GM12878 (cell line): ENCODE measurements at regions not wholly inside any gene's neighbourhood (a gene's known extent, or its start where the extent isn't known, plus 50 kb on each side); places are given as distances from the start of the nearest gene placed in this dataset.

Experiments used
- ATAC-seq: fragments of 200-7000 bp; cut with Tn5 transposase; 3 replicates; pipeline ENCODE4 v1.9.1; 2020; ENCODE audit warnings: mild to moderate bottlenecking, moderate library complexity
- BruUV-seq: library from RNA; stranded (reverse); fragments of 400-500 nt; replicated peaks from 2 replicates; lab custom pipeline; 2021; lab: Mats Ljungman, UMichigan
- CTCF ChIA-PET: fragments of 300-600 bp; sonication (Branson Sonifier 250); formaldehyde crosslinking; extraction: SDS; loops from one replicate; lab custom pipeline; 2021; ENCODE audit warnings: inconsistent platforms; lab: Yijun Ruan, JAX
- POLR2A ChIA-PET: fragments of 350-600 bp; formaldehyde crosslinking; extraction: SDS; loops from one replicate; lab custom pipeline; 2021; ENCODE audit warnings: inconsistent platforms; lab: Charles Lee
- RAD21 ChIA-PET: fragments of 300-600 bp; sonication (Branson Sonifier 250); formaldehyde crosslinking; loops from one replicate; lab custom pipeline; 2023; ENCODE audit warnings: antibody characterized with exemption; ENCODE audit not compliant: unreplicated experiment; lab: Charles Lee
- SMC1A ChIA-PET: fragments of 300-600 bp; sonication (Branson Sonifier 250); formaldehyde crosslinking; loops from one replicate; lab custom pipeline; 2023; ENCODE audit not compliant: unreplicated experiment, uncharacterized antibody; lab: Charles Lee
- DNase-seq: peaks from one replicate; pipeline ENCODE4 v3.0.0-alpha.2; 2011; ENCODE audit warnings: low read depth, low spot score
- FAIRE-seq: peaks from 3 replicates; lab custom pipeline; 2011; peaks lifted over from hg19 to GRCh38; lab: Jason Lieb, UNC
- H2AFZ ChIP-seq: 2 replicates; pipeline ENCODE4 v1.6.0; 2011; ENCODE audit warnings: low read depth, low read length, control low read depth; ENCODE audit not compliant: control insufficient read depth
- H3K27ac ChIP-seq: 2 replicates; pipeline ENCODE4 v1.5.1; 2011; ENCODE audit warnings: control low read depth; ENCODE audit not compliant: control insufficient read depth, insufficient read depth
- H3K27me3 ChIP-seq, 2 experiments: replicated peaks in 1 of 2; 2 replicates each; pipeline versions ENCODE4 v1.6.0 to v1.6.1; 2011; ENCODE audit warnings: low read length in 1 of 2; ENCODE audit not compliant: control insufficient read depth in 2 of 2, insufficient read depth in 2 of 2
- H3K36me3 ChIP-seq, 2 experiments: 2 replicates each; pipeline ENCODE4 v1.5.1; 2011; ENCODE audit warnings: low read length in 1 of 2; ENCODE audit not compliant: control insufficient read depth in 2 of 2, insufficient read depth in 2 of 2
- H3K4me1 ChIP-seq: 2 replicates; pipeline ENCODE4 v1.6.1; 2011; ENCODE audit warnings: mild to moderate bottlenecking, low read length, moderate library complexity, mixed read lengths; ENCODE audit not compliant: control insufficient read depth, insufficient read depth
- H3K4me2 ChIP-seq: 2 replicates; pipeline ENCODE4 v1.6.0; 2011; ENCODE audit warnings: control low read depth; ENCODE audit not compliant: control insufficient read depth, insufficient read depth
- H3K4me3 ChIP-seq: fragments of 200-600 bp; sonication (generic); 2 replicates; pipeline ENCODE4 v1.5.1; 2016
- H3K79me2 ChIP-seq: 2 replicates; pipeline ENCODE4 v1.6.0; 2011; ENCODE audit warnings: low read length; ENCODE audit not compliant: control insufficient read depth, insufficient read depth
- H3K9ac ChIP-seq: 2 replicates; pipeline ENCODE4 v1.8.0; 2011; ENCODE audit warnings: low read length, control low read depth, mixed read lengths; ENCODE audit not compliant: control insufficient read depth, insufficient read depth
- H3K9me3 ChIP-seq: replicated peaks from 3 replicates; pipeline ENCODE4 v1.5.1; 2011; ENCODE audit warnings: mild to moderate bottlenecking, low read length; ENCODE audit not compliant: control insufficient read depth, insufficient read depth
- H4K20me1 ChIP-seq: 2 replicates; pipeline ENCODE4 v1.6.0; 2011; ENCODE audit not compliant: control insufficient read depth, insufficient read depth
- BACH1 ChIP-seq: fragments of 450-650 bp; IDR thresholded peaks from 2 replicates; pipeline ENCODE4 v1.6.1; 2017; ENCODE audit warnings: mild to moderate bottlenecking, borderline replicate concordance
- CHD1 ChIP-seq: IDR thresholded peaks from 2 replicates; pipeline ENCODE4 v1.6.1; 2012; ENCODE audit warnings: low read depth, low read length, improper control_type of control experiment
- IKZF1 ChIP-seq: fragments of 450-650 bp; conservative IDR thresholded peaks from 2 replicates; pipeline ENCODE4 v1.6.1; 2017; ENCODE audit warnings: antibody characterized with exemption, mild to moderate bottlenecking
- KDM1A ChIP-seq: fragments of 200-600 bp; sonication (generic); IDR thresholded peaks from 2 replicates; pipeline ENCODE4 v1.6.1; 2016; ENCODE audit warnings: borderline replicate concordance
- NFYB ChIP-seq: IDR thresholded peaks from 2 replicates; pipeline ENCODE4 v1.6.1; 2011; ENCODE audit warnings: low read depth, mild to moderate bottlenecking, low read length, improper control_type of control experiment, moderate library complexity; ENCODE audit not compliant: insufficient read depth
- NR2C2 ChIP-seq: IDR thresholded peaks from 2 replicates; pipeline ENCODE4 v1.6.1; 2011; ENCODE audit warnings: borderline replicate concordance, low read depth; ENCODE audit not compliant: control insufficient read depth, insufficient read length
- NRF1 ChIP-seq: conservative IDR thresholded peaks from 2 replicates; pipeline ENCODE4 v1.6.1; 2011; ENCODE audit warnings: mild to moderate bottlenecking, low read depth, low read length, improper control_type of control experiment
- POU2F2 ChIP-seq: IDR thresholded peaks from 3 replicates; pipeline ENCODE4 v1.6.1; 2011; ENCODE audit warnings: low read depth, mild to moderate bottlenecking, low read length, borderline replicate concordance
- RAD51 ChIP-seq: fragments of 450-650 bp; IDR thresholded peaks from 2 replicates; pipeline ENCODE4 v1.6.1; 2016; ENCODE audit warnings: moderate library complexity, mild to moderate bottlenecking, inconsistent platforms
- RBBP5 ChIP-seq: fragments of 200-600 bp; sonication (generic); conservative IDR thresholded peaks from 2 replicates; pipeline ENCODE4 v1.6.1; 2016
- RELA ChIP-seq: fragments of 450-650 bp; IDR thresholded peaks from 2 replicates; pipeline ENCODE4 v1.8.0; 2014; ENCODE audit warnings: borderline replicate concordance; ENCODE audit not compliant: partially characterized antibody
- STAT1 ChIP-seq: fragments of 450-650 bp; conservative IDR thresholded peaks from 2 replicates; pipeline ENCODE4 v1.6.1; 2014; ENCODE audit warnings: antibody characterized with exemption, mild to moderate bottlenecking
- TCF3 ChIP-seq: IDR thresholded peaks from 2 replicates; pipeline ENCODE4 v1.6.1; 2012; ENCODE audit warnings: low read depth, mild to moderate bottlenecking, low read length, borderline replicate concordance; ENCODE audit not compliant: insufficient read depth
- WRNIP1 ChIP-seq: IDR thresholded peaks from 2 replicates; pipeline ENCODE4 v1.6.1; 2011; ENCODE audit warnings: low read depth, low read length, improper control_type of control experiment, borderline replicate concordance
- ZBED1 ChIP-seq: IDR thresholded peaks from 2 replicates; pipeline ENCODE4 v1.6.1; 2016; ENCODE audit warnings: borderline replicate concordance
- whole genome bisulfite sequencing: methylation state at CpG from one replicate; pipeline ENCODE4 v1.1.6; 2016; ENCODE audit warnings: low lambda C conversion rate; ENCODE audit not compliant: insufficient replicate concordance, insufficient coverage; ENCODE audit errors: missing lambda C conversion rate; 5-methylcytosine and 5-hydroxymethylcytosine counted together
- in situ Hi-C: fragments of 300-500 bp; cut with MboI; formaldehyde crosslinking; loops from 9 replicates; pipeline ENCODE4 v1.14.3; 2018; ENCODE audit warnings: mixed read lengths
- intact Hi-C: fragments of 100-400 bp; cut with micrococcal nuclease; formaldehyde crosslinking; loops from one replicate; pipeline ENCODE4 v1.14.2; 2022; ENCODE audit not compliant: unreplicated experiment
- TF ChIP-seq, protein P1 (sequence below): fragments of 450-650 bp; IDR thresholded peaks from 2 replicates; pipeline ENCODE4 v1.6.1; 2017; ENCODE audit warnings: mild to moderate bottlenecking, low read depth, inconsistent platforms; ENCODE audit not compliant: poor library complexity, severe bottlenecking
- TF ChIP-seq, protein P2 (sequence below): IDR thresholded peaks from 2 replicates; pipeline ENCODE4 v1.6.1; 2011; ENCODE audit warnings: borderline replicate concordance, low read depth, mild to moderate bottlenecking, moderate library complexity, low read length; ENCODE audit not compliant: insufficient read depth, poor library complexity, severe bottlenecking
- TF ChIP-seq, protein P3 (sequence below): fragments of 450-650 bp; IDR thresholded peaks from 2 replicates; pipeline ENCODE4 v1.6.1; 2017; ENCODE audit warnings: borderline replicate concordance

DNA sequence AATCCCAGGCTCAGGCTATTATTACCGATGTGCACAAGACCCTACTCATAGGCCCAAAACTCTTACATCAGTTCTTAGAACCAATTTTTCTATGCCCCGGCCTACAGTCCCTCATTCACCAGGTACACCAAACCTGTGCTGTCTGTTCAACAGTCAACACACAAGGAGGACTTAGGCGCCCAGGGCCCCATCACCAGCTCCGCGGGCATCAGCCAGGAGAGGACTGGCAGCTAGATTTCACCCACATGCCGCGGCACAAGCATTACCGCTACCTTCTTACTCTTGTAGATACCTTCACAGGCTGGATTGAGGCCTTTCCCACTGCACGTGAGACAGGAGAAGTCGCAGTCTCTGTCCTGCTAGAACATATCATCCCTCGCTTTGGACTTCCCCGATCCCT, 962.5 kb downstream of the RPA4 start:
- Histone ChIP-seq H3K4me3 (no peak overlapping the region), H3K4me2 (no peak overlapping the region), H3K27ac (no peak overlapping the region), H3K9ac (no peak overlapping the region), H3K27me3 (no peaks in the 10 kb centered on the region), H3K36me3 (no peaks in the 10 kb centered on the region), H3K9me3 (no peaks in the 10 kb centered on the region; the same call in 2 of the 3 replicates), H2AFZ (no peak overlapping the region), H3K79me2 (no peaks in the 10 kb centered on the region), H3K4me1 (no peaks in the 10 kb centered on the region), H4K20me1 (no peaks in the 10 kb centered on the region)
- ChIA-PET SMC1A (no interaction called here), POLR2A (no interaction called here), RAD21 (no interaction called here), CTCF (no interaction called here)
- no peak for DNase-seq
- ATAC-seq: no peak
- in situ Hi-C loops (no loop called here), intact Hi-C loops (no loop called here)
- 62% methylated on average over 12 of the region's 12 CpGs for WGBS
- TF ChIP-seq ZBED1 (no peak), IKZF1 (no peak), CHD1 (no peak), RAD51 (no peak), NR2C2 (no peak), NRF1 (no peak), KDM1A (no peak), POU2F2 (no peak), RELA (no peak), WRNIP1 (no peak), NFYB (no peak), BACH1 (no peak), STAT1 (no peak), RBBP5 (no peak), TCF3 (no peak)
- TF ChIP-seq, protein P1, sequence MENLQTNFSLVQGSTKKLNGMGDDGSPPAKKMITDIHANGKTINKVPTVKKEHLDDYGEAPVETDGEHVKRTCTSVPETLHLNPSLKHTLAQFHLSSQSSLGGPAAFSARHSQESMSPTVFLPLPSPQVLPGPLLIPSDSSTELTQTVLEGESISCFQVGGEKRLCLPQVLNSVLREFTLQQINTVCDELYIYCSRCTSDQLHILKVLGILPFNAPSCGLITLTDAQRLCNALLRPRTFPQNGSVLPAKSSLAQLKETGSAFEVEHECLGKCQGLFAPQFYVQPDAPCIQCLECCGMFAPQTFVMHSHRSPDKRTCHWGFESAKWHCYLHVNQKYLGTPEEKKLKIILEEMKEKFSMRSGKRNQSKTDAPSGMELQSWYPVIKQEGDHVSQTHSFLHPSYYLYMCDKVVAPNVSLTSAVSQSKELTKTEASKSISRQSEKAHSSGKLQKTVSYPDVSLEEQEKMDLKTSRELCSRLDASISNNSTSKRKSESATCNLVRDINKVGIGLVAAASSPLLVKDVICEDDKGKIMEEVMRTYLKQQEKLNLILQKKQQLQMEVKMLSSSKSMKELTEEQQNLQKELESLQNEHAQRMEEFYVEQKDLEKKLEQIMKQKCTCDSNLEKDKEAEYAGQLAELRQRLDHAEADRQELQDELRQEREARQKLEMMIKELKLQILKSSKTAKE: no peak
- TF ChIP-seq, protein P2, sequence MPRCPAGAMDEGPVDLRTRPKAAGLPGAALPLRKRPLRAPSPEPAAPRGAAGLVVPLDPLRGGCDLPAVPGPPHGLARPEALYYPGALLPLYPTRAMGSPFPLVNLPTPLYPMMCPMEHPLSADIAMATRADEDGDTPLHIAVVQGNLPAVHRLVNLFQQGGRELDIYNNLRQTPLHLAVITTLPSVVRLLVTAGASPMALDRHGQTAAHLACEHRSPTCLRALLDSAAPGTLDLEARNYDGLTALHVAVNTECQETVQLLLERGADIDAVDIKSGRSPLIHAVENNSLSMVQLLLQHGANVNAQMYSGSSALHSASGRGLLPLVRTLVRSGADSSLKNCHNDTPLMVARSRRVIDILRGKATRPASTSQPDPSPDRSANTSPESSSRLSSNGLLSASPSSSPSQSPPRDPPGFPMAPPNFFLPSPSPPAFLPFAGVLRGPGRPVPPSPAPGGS: no peak
- TF ChIP-seq, protein P3, sequence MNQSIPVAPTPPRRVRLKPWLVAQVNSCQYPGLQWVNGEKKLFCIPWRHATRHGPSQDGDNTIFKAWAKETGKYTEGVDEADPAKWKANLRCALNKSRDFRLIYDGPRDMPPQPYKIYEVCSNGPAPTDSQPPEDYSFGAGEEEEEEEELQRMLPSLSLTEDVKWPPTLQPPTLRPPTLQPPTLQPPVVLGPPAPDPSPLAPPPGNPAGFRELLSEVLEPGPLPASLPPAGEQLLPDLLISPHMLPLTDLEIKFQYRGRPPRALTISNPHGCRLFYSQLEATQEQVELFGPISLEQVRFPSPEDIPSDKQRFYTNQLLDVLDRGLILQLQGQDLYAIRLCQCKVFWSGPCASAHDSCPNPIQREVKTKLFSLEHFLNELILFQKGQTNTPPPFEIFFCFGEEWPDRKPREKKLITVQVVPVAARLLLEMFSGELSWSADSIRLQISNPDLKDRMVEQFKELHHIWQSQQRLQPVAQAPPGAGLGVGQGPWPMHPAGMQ: no peak
- no TSS peak for BruUV-seq
- no peak for FAIRE-seq
